ENCODE measurements at regions not wholly inside any gene's neighbourhood (a gene's known extent, or its start where the extent isn't known, plus 50 kb on each side); places are given as distances from the start of the nearest gene placed in this dataset.

DNA sequence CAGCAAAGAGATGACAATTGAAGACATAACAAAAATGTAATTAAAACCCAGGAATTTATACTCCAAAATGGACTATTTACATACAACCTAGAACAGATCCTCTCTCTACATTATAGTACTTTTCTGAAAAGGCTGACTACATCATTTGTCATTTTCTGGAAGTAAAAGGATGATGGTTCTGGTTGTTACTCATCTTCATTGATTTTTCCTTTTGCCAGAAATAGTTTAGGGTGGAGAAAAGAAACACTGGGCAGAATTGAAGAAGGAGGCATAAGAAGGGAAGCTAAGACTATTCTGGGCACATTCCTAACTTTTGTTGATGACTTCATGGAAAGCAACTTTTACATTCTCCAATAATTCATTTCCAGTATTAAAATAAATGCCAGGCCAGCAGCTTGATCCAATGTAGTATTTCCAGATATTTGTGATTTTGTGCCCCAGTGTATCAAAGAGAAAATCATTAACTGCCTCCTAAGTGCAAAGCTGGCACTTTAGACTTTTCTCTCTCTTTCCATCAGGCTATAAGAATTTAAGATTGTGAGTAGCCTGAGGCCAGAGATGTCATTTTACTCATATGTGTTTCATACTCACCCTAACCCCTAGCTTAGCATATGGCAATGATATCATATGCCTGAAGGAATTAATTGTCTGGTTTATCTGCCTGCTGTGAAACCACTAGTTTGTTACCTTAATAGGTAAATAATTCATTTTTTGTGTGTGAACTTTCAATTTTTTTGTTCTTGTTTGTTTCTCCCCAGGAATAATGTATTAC is 369.5 kb upstream of the LYPLAL1 start:
- no peaks in the 10 kb centered on the region for H3K36me3 ChIP-seq
- H3K27me3 ChIP-seq, result no peaks in the 10 kb centered on the region
- no peaks in the 10 kb centered on the region for H3K4me1 ChIP-seq
- no peak overlapping the region for H3K4me3 ChIP-seq
- intact Hi-C loops (cut with DNase I; ENCODE audit: low total_unique reads), result no loop called here
- no peak for DNase-seq
- TF ChIP-seq CTCF (IDR thresholded peaks at IDR 0.05) (no peak), POLR2A (IDR thresholded peaks at IDR 0.05) (no peak)
- no peaks in the 10 kb centered on the region for H3K9me3 ChIP-seq
- H3K27ac ChIP-seq, result no peak overlapping the region

GRCh38 chr1:218809061-218809460 is 364.6 kb upstream of the LYPLAL1 start:
- no peak overlapping the region for H3K4me3 ChIP-seq
- no peak for DNase-seq
- no peaks in the 10 kb centered on the region for H3K9me3 ChIP-seq
- no peaks in the 10 kb centered on the region for H3K36me3 ChIP-seq
- TF ChIP-seq CTCF (IDR thresholded peaks at IDR 0.05), result no peak
- no peak for TF ChIP-seq POLR2A (IDR thresholded peaks at IDR 0.05)
- H3K27me3 ChIP-seq, result no peaks in the 10 kb centered on the region
- H3K4me1 ChIP-seq, result no peaks in the 10 kb centered on the region
- intact Hi-C loops (cut with DNase I; ENCODE audit: low total_unique reads), result no loop called here
- no peak overlapping the region for H3K27ac ChIP-seq

DNA sequence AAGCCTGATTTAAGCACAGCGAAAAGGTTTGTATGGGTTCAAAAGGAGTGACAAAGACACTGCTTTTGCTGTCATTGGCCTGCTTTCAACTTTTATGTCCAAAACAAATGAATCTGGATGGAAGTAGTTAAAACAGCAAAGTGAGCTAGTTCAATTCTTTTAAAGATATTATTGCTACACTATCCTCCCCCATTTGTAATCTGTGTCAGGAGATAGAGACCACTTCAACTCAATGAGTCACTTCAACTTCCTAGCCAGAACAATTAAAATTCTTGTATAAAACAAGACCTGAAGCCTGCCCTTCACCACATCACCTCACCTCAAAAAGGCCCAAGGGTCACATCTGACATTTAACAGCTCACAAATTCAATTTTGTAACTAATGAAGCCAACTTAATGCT is 364.1 kb upstream of the LYPLAL1 start:
- H3K4me3 ChIP-seq, result no peak overlapping the region
- no peaks in the 10 kb centered on the region for H3K27me3 ChIP-seq
- TF ChIP-seq POLR2A (IDR thresholded peaks at IDR 0.05) (no peak), CTCF (IDR thresholded peaks at IDR 0.05) (no peak)
- intact Hi-C loops (cut with DNase I; ENCODE audit: low total_unique reads), result no loop called here
- DNase-seq, result no peak
- no peaks in the 10 kb centered on the region for H3K36me3 ChIP-seq
- no peaks in the 10 kb centered on the region for H3K9me3 ChIP-seq
- H3K4me1 ChIP-seq, result no peaks in the 10 kb centered on the region
- peak overlapping the region in 1 of 2 donors; percentile 0 for H3K27ac ChIP-seq

GRCh38 chr1:218810306-218810705 is 363.4 kb upstream of the LYPLAL1 start:
- intact Hi-C loops (cut with DNase I; ENCODE audit: low total_unique reads), result no loop called here
- no peaks in the 10 kb centered on the region for H3K4me1 ChIP-seq
- TF ChIP-seq POLR2A (IDR thresholded peaks at IDR 0.05) (no peak), CTCF (IDR thresholded peaks at IDR 0.05) (no peak)
- H3K9me3 ChIP-seq, result no peaks in the 10 kb centered on the region
- DNase-seq, result no peak
- peak overlapping the region in 1 of 2 donors; percentile 0 for H3K27ac ChIP-seq
- H3K4me3 ChIP-seq, result no peak overlapping the region
- no peaks in the 10 kb centered on the region for H3K36me3 ChIP-seq
- no peaks in the 10 kb centered on the region for H3K27me3 ChIP-seq

- TF ChIP-seq POLR2A (IDR thresholded peaks at IDR 0.05) (no peak), CTCF (IDR thresholded peaks at IDR 0.05) (no peak)
- Histone ChIP-seq H3K4me1 (no peaks in the 10 kb centered on the region), H3K27ac (peak overlapping the region; percentile 23 to 56), H3K9me3 (no peaks in the 10 kb centered on the region), H3K4me3 (no peak overlapping the region), H3K27me3 (no peaks in the 10 kb centered on the region), H3K36me3 (no peaks in the 10 kb centered on the region)
- intact Hi-C loops (cut with DNase I; ENCODE audit: low total_unique reads), result no loop called here
- DNase-seq, result peak in 1 of 2 donors; percentile 18
Observed at GRCh38 chr1:218811497-218811896, 362.2 kb upstream of the LYPLAL1 start.

Measured in uterus (tissue), 3 donors.